ENCODE measurements at regions not wholly inside any gene's neighbourhood (a gene's known extent, or its start where the extent isn't known, plus 50 kb on each side); places are given as distances from the start of the nearest gene placed in this dataset.

GRCh38 chr5:110150199-110150598 lies 460.5 kb downstream of the MAN2A1 start:
- no peak for DNase-seq

- DNase-seq: no peak
These were observed 469.5 kb downstream of the MAN2A1 start for GRCh38 chr5:110159202-110159601.

- no peak for DNase-seq
These were observed 471.4 kb downstream of the MAN2A1 start for GRCh38 chr5:110161162-110161561.

GRCh38 chr5:110165366-110165765 lies 475.6 kb downstream of the MAN2A1 start:
- no peak for DNase-seq

- no peak for DNase-seq
These were observed 477.7 kb downstream of the MAN2A1 start for GRCh38 chr5:110167384-110167783.

- DNase-seq: no peak
These were observed 479.7 kb downstream of the MAN2A1 start for GRCh38 chr5:110169461-110169860.

GRCh38 chr5:110177729-110178128 lies 488.0 kb downstream of the MAN2A1 start:
- DNase-seq: no peak

- no peak for DNase-seq
These were observed 489.6 kb downstream of the MAN2A1 start for GRCh38 chr5:110179321-110179720.

GRCh38 chr5:110194191-110194590 lies 504.5 kb downstream of the MAN2A1 start:
- DNase-seq: no peak

- peak; percentile 96 for DNase-seq
These were observed 505.6 kb downstream of the MAN2A1 start for GRCh38 chr5:110195288-110195687.

- DNase-seq: no peak
These were observed 512.1 kb downstream of the MAN2A1 start for GRCh38 chr5:110201791-110202190.

GRCh38 chr5:110203661-110204060 lies 513.9 kb downstream of the MAN2A1 start:
- no peak for DNase-seq

- DNase-seq: no peak
These were observed 517.1 kb downstream of the TMEM232 start for GRCh38 chr5:110209401-110209800.

GRCh38 chr5:110218981-110219380 lies 507.5 kb downstream of the TMEM232 start:
- DNase-seq: no peak

GRCh38 chr5:110219769-110220168 lies 506.7 kb downstream of the TMEM232 start:
- no peak for DNase-seq

- no peak for DNase-seq
These were observed 505.4 kb downstream of the TMEM232 start for GRCh38 chr5:110221036-110221435.

GRCh38 chr5:110224050-110224449 lies 502.4 kb downstream of the TMEM232 start:
- DNase-seq: no peak

GRCh38 chr5:110225949-110226348 lies 500.5 kb downstream of the TMEM232 start:
- DNase-seq: no peak

GRCh38 chr5:110239786-110240185 lies 486.7 kb downstream of the TMEM232 start:
- DNase-seq: no peak

- DNase-seq: no peak
These were observed 483.5 kb downstream of the TMEM232 start for GRCh38 chr5:110242950-110243349.

- DNase-seq: no peak
These were observed 477.6 kb downstream of the TMEM232 start for GRCh38 chr5:110248921-110249320.

GRCh38 chr5:110250355-110250754 lies 476.1 kb downstream of the TMEM232 start:
- DNase-seq: no peak

- no peak for DNase-seq
These were observed 475.7 kb downstream of the TMEM232 start for GRCh38 chr5:110250755-110251154.

GRCh38 chr5:110251366-110251765 lies 475.1 kb downstream of the TMEM232 start:
- no peak for DNase-seq

GRCh38 chr5:110255194-110255593 lies 471.3 kb downstream of the TMEM232 start:
- DNase-seq: no peak

- DNase-seq: no peak
These were observed 470.2 kb downstream of the TMEM232 start for GRCh38 chr5:110256298-110256697.
